ENCODE measurements at regions not wholly inside any gene's neighbourhood (a gene's known extent, or its start where the extent isn't known, plus 50 kb on each side); places are given as distances from the start of the nearest gene placed in this dataset.

DNA sequence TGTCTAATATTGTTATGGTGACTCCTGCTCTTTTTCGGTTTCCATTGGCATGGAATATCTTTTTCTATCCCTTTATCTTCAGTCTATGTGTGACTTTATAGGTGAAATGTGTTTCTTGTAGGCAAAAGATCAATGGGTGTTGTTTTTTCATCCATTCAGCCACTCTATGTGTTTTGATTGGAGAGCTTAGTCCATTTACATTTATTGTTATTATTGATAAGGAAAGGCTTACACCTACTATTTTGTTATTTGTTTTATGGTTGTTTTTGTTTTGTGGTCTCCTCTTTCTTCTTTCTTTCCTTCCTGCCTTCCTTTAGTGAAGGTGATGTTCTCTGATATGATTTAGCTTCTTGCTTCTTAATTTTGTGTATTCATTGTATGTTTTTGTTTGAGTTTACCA is 414.3 kb downstream of the ADRA2A start:
- TF ChIP-seq CTCF (conservative IDR thresholded peaks at IDR 0.05) (no peak), EZH2 (IDR thresholded peaks at IDR 0.05; ENCODE audit: low read depth) (no peak)
